NCI-H2029 treated with DMSO at 0.1 percent for 48 hours (cell line): ENCODE measurements at regions not wholly inside any gene's neighbourhood (a gene's known extent, or its start where the extent isn't known, plus 50 kb on each side); places are given as distances from the start of the nearest gene placed in this dataset.

Source experiments
- DNase-seq: peaks from one replicate; lab custom pipeline; 2025; lab: John Stamatoyannopoulos, UW

DNA sequence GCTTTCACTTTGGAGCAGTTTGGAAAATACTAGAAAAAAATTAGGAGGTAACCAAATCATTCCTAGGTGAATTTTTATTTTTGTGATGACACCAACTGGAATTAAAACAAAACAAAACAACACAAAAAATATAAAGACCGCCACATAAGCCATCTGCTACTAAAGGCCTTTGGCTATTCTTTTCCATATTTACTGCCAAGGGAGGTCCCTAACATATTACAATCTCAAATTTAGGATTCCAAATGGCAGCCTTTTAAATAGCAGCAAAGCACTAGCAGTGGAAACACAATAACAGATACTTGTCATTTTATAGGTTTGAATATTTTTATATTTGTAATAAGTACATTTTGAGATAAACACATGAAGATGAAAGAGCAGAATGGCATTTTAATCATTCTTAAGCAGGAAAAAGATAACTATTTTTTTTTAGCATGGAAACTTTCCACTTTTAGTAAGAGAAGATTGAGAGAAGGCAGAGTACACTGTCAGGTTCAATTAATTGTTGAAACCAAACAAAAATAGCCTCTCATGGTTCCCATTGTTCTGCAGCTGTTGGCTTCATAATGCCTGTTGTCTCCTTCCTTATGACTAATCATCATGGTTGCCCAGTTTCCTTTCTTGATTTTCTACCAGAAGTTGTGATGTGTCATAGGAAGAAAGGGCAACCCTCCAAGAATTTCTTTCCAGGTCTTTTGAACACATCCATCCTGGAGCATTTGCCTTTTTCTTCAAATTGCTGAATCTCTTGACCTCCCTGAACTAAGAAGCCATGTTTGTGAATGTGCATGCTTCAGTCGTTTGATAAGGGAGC lies 219.0 kb upstream of the EMCN start:
- DNase-seq: no peak

- no peak for DNase-seq
These were observed 211.0 kb upstream of the EMCN start for GRCh38 chr4:100728861-100729260.

DNA sequence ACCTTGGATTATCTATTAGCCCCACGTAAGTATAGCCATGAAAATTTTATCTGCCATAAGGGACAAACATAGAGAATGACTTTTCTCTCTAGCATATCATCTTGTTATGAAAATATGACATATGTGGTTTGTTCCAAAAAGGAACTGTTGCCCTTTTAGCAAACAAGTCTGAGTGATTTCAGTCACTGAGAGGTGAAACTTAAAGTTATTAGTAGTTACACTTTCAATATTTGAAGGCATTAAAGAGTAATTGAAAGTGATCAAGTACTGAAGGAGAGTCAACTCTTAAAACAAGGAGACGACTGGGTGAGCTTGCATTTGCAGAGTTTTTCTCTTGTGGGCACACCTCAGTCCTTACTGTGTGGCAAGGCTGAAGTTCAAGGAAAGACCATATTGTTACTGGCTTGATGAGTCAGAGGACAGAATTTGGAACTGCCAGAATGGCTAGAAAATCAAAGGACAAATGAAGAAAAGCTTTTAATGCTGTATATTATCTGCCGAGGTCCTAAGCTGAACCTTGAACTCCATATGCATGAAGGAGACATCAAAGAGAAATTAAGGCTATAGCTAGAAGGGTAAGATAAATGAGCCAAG lies 205.1 kb upstream of the EMCN start:
- DNase-seq: no peak

- DNase-seq: no peak
These were observed 204.3 kb upstream of the EMCN start for GRCh38 chr4:100722133-100722532.

DNA sequence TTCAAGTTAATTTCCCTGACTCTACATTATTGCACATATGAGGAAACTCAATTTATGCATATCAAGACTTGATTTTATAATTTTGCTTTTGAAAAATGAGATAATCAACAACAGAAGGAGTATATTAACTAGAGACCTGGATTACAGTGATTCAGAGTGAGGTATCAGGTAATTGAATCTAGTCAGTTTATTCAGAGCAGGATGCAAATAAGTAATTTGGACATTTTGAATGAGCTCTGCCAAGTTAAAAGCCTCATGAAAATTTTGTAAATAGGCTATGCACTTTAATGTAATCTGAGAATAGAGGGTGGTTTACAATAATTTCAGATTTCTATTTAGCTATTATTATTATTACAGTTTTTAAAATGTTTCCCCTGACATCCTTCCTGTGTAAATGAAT lies 203.7 kb upstream of the EMCN start:
- DNase-seq: no peak

GRCh38 chr4:100721077-100721476 lies 203.3 kb upstream of the EMCN start:
- no peak for DNase-seq

DNA sequence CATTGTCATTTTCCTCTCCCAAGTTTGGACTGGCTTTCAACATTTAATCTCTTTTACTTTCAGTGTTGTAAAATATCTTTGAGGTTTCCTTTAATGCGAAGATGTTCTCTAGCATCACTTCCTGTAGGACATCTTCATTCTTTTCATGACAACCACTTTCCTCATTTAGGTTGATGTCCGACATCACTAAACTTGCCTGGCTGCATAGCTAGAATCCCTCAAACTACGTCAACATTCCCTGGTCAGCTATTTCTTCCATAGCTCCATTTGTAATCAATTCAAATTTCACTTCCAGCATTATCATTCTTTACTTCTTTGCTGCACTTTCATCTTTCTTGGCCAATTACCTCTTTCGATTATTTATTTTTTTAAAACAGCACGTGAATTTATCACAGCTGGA lies 198.6 kb upstream of the EMCN start:
- DNase-seq: no peak

DNA sequence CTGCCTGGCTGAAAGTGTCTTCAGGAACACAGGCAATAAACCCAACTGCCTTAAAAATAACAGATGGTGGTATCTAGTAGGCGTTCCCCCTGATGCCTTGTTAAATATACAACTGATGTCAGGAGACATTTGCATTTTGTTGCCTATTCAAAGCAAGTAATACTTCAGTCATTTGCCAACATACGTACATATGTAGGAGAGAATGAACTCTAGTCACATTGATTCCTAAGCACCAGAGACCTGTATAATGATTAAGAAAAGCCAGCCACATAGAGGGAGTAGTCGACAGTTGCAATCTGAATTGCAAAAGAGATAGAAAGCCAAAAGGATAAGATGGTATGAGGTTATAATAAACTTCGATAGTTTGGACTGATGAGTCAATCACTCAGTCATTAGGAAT lies 191.0 kb upstream of the EMCN start:
- DNase-seq: no peak

GRCh38 chr4:100707786-100708185 lies 190.0 kb upstream of the EMCN start:
- no peak for DNase-seq

DNA sequence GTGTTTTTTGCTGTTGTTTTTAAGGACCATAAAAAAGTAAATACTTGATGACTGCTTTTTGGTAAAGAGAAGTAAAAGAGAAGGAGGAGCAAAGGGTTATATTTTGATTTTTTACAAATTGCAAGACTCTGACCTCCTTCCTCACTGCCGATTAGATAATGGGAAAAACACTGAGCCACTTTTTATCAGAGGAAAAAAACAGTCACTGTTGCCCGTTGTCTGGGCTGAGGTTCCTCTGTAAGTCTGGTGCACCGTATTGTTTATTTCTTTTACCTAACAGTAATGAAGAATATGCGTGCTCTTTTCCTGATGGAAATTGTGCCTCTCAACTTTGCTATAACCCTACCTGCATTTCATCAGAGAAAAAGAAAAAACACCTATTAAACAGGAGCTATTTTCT lies 178.7 kb upstream of the EMCN start:
- DNase-seq: no peak

DNA sequence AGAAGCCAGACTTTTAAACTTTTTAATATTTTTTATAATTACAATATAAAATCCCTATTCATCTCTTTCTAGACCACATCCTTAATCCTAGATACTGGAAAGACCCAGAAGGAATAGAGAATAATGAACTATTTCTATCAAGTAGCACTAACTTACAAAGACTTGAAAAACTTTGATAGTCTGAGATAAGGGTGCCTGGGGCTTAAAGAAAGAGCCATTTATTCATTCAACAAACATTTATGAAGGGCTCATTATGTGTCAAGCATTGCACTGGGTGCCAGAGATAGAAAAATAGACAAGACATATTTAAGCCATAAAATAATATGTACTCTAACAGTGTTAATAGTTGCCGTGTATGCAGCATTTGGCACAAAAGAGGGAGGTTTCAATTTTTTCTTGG lies 178.0 kb upstream of the EMCN start:
- no peak for DNase-seq

GRCh38 chr4:100695039-100695654 lies 177.3 kb upstream of the EMCN start:
- DNase-seq: no peak

- no peak for DNase-seq
These were observed 176.6 kb upstream of the EMCN start for GRCh38 chr4:100694467-100694866.

DNA sequence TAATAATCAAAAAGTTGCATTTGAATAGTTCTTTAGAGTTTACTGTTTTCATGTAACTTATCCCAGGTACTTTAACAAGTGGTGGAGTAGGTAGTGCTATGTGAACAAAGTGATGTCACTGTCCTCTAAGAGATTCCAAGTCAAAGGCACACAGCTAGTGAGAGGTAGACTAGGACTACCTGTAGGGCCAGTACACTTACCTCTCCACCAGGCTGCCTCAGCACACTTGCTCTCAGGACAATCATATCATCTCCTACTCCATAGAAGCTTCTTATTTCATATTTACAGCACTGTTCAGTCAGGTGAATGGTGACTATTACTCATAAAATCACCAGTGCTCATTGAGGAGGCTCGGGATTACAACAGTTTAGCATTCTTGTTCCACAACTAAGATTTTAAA lies 173.0 kb upstream of the EMCN start:
- DNase-seq: no peak

GRCh38 chr4:100688368-100688767 lies 170.5 kb upstream of the EMCN start:
- DNase-seq: no peak

- no peak for DNase-seq
These were observed 164.8 kb upstream of the EMCN start for GRCh38 chr4:100682477-100683218.

- DNase-seq: no peak
These were observed 163.5 kb upstream of the EMCN start for GRCh38 chr4:100681289-100681688.

DNA sequence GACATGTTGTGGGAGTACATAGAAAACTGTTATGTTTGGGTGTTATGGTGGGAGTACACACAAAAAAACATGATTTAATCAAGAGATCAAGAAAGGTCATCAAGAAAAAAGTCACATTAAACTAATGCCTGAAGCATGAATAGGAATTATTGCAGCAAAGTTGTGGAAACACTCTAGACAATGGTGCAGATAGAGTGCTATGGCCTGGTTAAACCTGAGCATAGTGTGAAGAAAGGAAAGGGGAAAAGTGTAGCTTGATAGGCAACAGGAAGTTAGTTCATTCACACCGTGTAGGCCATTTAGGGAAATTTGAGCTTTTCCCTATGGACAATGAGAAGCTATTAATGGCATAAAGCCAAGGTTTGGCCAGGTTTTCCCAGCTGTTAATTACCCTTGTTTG lies 162.1 kb upstream of the EMCN start:
- DNase-seq: peak; percentile 66

DNA sequence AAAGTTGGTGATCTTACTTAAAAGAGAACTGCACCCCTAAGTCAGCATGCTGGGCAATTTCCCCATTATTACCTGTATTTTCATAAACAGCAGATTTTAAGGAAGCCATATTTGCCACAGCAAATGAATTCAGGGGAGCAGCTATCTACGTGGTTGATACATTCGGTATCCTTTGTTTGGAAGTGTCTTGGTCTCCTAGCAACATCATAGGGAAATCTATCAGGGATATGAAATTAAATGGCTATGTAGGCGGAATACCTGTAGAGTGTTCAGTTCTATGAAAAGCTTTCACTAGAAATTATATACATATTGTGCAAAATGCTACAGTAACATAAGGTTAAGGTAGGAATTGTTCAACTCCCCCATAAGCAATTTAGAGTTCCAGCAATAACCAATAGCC lies 157.2 kb upstream of the EMCN start:
- DNase-seq: no peak

DNA sequence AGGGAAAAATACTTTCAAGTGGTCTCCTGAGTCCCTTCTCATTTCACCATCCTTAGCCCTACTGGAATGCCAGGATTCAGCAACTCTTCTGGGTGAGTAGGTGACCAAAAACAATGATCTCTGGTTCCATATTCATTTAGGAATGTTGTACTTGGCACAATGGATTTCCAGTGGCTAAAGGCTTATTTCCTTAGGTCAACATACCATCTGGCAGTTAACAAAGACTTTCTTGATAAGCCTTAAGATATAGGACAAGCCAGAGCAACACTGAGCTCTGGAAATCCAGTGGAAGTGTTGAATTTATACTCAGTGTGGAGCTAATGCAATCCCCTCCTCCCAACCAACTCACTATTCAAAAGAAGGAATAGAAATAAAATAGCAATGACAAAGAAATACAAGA lies 139.4 kb upstream of the EMCN start:
- DNase-seq: no peak

GRCh38 chr4:100651499-100652175 lies 133.8 kb upstream of the EMCN start:
- no peak for DNase-seq

- DNase-seq: no peak
These were observed 131.6 kb upstream of the EMCN start for GRCh38 chr4:100649417-100649816.
